AG09309 (cell line): ENCODE measurements at regions not wholly inside any gene's neighbourhood (a gene's known extent, or its start where the extent isn't known, plus 50 kb on each side); places are given as distances from the start of the nearest gene placed in this dataset.

Experiments used
- DNase-seq: peaks from one replicate; pipeline ENCODE4 v3.0.0-alpha.2; 2010; ENCODE audit warnings: low read depth
- H3K4me3 ChIP-seq: 2 replicates; pipeline ENCODE4 v1.5.1; 2011; ENCODE audit warnings: mild to moderate bottlenecking, low read depth, low read length, moderate library complexity; ENCODE audit not compliant: control insufficient read depth
- TF ChIP-seq, protein P1 (sequence below): IDR thresholded peaks from 2 replicates; pipeline ENCODE4 v1.5.1; 2011; ENCODE audit warnings: mild to moderate bottlenecking, low read depth, low read length, inconsistent platforms; ENCODE audit not compliant: insufficient read depth, control insufficient read depth; ENCODE audit errors: missing control alignments

DNA sequence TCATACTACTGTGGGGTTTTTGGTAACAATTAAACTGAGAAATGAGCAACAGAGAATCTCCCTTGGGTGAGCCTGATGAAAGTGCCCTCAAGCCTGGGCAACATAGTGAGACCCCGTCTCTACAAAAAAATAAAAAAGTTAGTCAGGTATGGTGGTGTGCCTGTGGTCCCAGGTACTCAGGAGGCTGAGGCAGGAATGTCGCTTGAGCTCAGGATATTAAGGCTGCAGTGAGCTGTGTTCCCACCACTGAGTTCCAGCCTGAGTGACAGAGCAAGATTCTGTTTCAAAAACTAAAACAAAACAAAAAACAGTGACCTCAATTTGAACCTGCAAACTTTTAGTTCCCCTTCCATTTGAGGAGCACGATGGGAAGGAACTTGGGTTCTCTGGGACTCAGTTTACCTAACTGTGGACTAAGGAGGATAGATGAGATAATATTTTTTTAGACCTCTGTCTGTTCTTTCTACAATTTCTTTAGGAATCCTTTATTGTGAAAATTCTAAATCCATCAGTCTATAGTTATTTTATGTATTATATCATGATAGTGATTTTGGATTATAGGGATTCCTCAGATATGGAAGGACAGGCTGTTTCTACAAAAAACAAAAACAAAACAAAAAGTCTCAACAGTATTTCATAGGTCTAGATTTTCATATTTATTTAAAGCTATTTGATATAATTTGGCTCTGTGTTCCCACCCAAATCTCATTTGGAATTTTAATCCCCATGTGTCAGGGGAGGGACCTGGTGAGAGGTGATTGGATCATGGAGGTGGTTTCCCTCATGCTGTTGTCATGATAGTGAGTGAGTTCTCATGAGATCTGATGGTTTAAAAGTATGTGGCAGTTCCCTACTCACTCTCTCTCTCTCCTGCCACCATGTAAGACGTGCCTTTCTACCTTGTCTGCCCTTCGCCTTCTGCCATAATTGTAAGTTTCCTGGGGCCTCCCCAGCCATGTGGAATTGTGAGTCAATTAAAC, 178.6 kb downstream of the MYCN start:
- no peak overlapping the region for H3K4me3 ChIP-seq
- TF ChIP-seq, protein P1, sequence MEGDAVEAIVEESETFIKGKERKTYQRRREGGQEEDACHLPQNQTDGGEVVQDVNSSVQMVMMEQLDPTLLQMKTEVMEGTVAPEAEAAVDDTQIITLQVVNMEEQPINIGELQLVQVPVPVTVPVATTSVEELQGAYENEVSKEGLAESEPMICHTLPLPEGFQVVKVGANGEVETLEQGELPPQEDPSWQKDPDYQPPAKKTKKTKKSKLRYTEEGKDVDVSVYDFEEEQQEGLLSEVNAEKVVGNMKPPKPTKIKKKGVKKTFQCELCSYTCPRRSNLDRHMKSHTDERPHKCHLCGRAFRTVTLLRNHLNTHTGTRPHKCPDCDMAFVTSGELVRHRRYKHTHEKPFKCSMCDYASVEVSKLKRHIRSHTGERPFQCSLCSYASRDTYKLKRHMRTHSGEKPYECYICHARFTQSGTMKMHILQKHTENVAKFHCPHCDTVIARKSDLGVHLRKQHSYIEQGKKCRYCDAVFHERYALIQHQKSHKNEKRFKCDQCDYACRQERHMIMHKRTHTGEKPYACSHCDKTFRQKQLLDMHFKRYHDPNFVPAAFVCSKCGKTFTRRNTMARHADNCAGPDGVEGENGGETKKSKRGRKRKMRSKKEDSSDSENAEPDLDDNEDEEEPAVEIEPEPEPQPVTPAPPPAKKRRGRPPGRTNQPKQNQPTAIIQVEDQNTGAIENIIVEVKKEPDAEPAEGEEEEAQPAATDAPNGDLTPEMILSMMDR: no peak
- DNase-seq: no peak

DNA sequence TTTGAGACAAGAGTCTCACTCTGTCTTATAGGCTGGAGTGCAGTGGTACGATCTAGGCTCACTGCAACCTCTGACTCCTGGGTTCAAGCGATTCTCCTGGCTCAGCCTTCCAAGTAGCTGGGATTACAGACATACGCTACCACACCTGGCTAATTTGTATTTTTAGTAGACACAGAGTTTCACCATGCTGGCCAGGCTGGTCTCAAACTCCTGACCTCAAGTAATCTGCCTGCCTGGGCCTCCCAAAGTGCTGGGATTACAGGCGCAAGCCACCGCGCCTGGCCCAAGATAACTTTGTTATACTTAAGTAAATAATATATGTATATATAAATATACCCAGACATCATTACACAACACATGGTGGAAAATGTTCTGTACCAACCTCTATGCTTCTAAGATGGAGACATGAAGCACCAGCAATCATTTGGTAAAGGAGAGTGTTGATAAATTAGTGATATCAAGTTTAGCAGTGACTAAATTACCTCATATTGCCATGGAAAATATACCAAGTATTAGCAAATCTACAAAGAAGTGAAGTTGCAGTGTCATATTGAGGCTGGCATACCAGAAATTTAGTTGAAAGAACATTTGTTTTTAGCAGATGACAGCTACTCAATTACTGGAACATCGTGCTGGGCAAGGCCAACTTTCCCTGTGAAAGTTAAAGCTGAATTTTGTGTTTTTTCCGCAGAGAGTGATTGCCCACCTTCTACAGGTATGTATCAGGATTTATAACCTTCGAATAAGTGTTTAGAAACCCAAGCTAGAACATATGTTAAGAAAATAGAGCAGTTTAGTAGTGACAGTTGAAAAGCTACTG, 177.7 kb downstream of the MYCN start:
- H3K4me3 ChIP-seq: no peak overlapping the region
- DNase-seq: no peak
- TF ChIP-seq, protein P1: no peak

DNA sequence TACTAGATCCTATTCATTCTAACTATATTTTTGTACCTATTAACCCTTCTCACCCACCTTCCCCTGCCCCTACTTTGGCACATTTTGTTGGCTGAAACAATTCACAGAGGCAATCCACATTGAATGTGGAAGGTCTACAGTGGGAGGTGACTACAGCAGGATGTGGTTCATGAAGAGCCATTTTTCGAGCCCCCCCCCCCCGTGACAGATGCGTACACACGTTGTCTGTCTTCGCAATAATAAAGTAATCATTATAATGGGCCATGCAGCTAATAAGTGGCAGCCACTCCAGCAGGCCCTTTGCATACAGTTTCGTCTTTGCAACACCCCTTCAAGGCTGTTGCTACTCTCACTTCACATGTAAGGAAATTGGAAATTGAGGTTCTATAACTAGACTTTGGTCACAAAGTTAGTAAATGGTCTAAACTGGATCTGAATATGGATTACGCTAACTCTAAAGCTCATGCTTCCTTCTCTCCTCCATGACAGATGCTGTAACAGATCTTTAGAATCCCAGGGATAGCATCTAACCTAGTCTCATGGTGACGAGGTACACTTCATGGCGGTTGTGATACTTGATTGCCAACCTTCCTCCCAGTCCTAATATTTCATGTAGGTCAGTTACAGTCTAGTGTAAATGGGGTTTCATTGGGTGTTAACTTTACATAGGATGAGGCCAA, 176.8 kb downstream of the MYCN start:
- DNase-seq: no peak
- TF ChIP-seq, protein P1: no peak
- H3K4me3 ChIP-seq: no peak overlapping the region

DNA sequence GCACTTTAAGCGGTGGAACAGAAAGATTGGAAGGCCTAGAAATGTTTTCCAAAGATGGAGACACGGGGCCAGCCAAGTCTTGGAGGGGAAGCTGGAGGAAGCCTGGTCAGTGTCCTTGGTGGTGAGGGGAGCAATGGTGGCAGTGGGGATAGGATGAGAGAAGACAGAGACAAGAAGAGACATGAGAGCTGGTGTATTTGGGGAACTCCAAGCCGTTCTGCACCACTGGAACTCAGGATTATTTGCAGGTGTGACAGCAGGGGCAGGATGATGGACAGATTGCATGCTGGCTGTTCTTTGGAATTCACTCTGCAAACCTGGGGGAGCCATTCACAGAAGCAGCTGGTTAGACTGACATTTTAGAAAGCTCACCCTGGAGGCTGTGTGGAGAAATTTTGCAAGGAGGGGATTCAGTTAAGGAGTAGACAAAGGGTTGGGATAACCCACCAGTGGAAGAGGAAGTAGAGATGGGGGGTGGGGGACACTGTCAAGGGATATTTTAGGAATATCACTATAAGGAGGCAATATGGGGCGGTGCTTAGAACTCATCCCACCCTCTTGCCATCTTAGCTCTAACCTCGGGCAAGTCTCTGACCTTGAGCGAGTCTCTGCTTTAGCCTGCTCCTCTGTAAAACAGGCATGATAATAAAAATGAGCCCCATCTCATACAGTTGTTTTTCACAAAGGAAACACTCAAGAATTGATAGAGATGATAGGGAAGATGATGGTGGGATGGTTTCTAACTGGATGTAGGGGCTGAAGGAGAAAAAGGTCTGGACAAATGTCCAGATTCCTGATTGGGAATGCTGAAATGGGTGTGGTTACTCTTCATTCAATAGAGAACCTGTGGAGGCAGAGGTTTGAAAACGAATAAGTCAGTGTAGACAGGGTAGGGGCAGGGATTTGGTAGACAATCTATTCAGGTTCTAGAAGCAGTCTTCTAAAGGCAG, 175.8 kb downstream of the MYCN start:
- TF ChIP-seq, protein P1: no peak
- H3K4me3 ChIP-seq: no peak overlapping the region
- DNase-seq: no peak

DNA sequence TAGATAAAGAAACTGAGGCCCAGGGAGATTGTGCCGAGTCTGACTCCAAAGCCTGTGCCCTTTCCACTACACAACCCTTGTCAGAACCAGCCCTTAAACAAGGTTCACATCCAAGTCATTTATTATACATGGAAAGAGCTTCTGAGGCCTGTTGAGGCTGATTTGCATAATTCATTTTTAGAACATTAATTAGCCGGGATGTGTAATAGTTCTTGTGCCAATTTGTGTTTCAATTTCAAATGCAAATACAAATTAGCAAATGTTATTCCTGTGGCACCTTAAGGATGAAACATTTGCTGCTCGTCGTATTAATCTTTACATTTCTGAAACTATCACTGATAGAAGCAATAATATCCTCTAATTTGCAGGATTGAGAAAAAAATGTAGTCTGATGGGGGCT, 174.9 kb downstream of the MYCN start:
- TF ChIP-seq, protein P1: no peak
- H3K4me3 ChIP-seq: no peak overlapping the region
- no peak for DNase-seq

DNA sequence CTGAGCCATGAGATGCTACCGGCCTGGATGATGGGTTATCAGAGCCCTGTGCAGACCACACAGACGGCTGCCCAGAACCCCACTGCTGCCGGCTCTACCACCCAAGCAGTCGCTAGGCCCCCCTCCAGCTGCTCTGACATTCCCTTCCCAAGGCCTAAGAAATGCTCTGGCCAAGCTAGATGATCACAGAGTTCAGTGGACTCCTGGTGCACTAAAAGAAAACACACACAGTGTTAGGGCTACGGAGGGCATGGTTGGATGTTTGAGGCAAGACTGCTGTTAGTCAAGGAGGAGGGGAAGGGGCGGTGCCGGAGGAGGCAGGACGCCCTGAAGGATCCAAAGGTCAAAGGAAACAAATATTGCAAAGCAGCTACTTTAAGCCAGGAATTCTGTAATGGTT, 174.5 kb downstream of the MYCN start:
- no peak overlapping the region for H3K4me3 ChIP-seq
- DNase-seq: no peak
- TF ChIP-seq, protein P1: no peak
